Endothelial cell of hepatic sinusoid (primary cell): ENCODE measurements at regions not wholly inside any gene's neighbourhood (a gene's known extent, or its start where the extent isn't known, plus 50 kb on each side); places are given as distances from the start of the nearest gene placed in this dataset.
"Not testable (repeated sequence)": the region's sequence is repeated elsewhere in the genome, so short reads cannot be mapped to it uniquely, and the experiment has no call there.

Experiments used
- in situ Hi-C: cut with HindIII; loops from 2 replicates; pipeline ENCODE4 v1.10.0; 2017; ENCODE audit warnings: low sequenced_read_pairs

DNA sequence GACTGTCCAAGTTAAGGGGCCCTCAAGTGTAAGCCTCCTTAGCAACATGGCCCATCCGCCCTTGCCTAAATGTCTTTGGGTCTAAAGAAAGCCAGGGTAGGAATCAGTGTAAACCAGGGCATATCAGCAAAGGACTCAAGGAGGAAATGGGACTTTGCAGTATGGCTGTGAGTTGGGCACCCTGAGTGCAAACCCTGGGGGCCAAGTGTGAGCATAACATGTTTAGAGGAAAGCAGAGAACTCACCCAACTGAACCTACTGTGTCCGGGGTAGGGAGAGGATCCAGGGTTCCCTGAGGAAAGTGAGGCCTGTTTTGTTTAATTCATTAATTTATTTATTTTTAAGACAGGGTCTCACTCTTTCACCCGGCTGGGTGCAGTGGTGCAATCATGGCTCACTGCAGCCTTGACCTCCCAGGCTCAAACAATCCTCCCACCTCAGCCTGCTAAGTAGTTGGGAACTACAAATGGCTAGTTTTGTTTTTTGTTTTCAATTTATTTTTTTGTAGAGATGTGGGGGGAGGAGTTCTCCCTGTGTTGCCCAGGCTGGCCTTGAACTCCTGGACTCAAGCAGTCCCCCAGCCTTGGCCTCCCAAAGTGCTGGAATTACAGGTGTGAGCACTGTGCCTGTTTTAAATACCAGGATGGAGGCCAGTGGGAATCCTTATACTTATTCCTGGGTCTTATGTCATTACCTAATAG, 51.0 kb upstream of the ACTR3 start:
- in situ Hi-C loops, result no loop called here

GRCh38 chr2:113838277-113838676, 51.6 kb upstream of the ACTR3 start:
- in situ Hi-C loops, result no loop called here

GRCh38 chr2:113834051-113834730, 55.7 kb upstream of the ACTR3 start:
- in situ Hi-C loops, result no loop called here

GRCh38 chr2:113832795-113833290, 57.0 kb upstream of the ACTR3 start:
- in situ Hi-C loops, result no loop called here

DNA sequence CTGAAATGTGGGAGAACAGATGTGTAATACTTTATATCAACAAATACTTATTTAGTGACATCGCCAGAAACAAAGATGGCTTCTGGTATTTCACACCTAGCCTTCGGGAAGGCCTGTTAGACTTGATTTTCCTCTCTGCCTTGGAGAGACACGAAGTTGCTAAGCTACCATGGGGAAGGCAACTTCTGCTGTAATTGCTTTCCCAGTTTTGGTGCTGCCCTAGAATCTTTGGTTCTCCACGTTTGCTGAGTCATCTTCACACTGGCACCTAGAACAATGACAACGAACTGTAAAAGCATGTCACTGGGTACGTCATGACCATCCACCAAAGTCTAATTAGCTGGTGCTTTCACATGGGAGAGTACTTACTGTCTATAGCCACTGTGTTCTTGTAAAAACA, 58.7 kb upstream of the ACTR3 start:
- in situ Hi-C loops, result no loop called here

- in situ Hi-C loops, result no loop called here
These were observed 60.1 kb upstream of the ACTR3 start for GRCh38 chr2:113829761-113830160.

DNA sequence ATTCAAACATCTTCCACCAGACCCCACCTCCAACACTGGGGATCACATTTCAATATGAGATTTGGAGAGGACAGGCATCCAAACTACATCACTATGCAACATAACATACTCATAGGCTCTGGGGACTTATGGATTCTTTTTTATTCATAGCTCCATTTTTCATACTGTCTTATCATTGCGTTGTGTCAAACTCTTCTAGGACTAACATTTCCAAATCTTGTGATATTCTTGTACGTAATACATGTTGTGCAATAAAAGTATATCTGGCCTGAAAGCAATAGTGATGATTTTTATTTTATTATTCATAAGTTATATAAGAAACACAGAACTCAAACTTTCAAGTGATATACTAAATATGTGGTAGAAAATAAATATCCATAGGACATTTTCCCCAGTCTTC, 60.6 kb upstream of the ACTR3 start:
- in situ Hi-C loops, result no loop called here

GRCh38 chr2:113828049-113828742, 61.7 kb upstream of the ACTR3 start:
- in situ Hi-C loops, result no loop called here

GRCh38 chr2:113827426-113827825, 62.5 kb upstream of the ACTR3 start:
- in situ Hi-C loops, result no loop called here

DNA sequence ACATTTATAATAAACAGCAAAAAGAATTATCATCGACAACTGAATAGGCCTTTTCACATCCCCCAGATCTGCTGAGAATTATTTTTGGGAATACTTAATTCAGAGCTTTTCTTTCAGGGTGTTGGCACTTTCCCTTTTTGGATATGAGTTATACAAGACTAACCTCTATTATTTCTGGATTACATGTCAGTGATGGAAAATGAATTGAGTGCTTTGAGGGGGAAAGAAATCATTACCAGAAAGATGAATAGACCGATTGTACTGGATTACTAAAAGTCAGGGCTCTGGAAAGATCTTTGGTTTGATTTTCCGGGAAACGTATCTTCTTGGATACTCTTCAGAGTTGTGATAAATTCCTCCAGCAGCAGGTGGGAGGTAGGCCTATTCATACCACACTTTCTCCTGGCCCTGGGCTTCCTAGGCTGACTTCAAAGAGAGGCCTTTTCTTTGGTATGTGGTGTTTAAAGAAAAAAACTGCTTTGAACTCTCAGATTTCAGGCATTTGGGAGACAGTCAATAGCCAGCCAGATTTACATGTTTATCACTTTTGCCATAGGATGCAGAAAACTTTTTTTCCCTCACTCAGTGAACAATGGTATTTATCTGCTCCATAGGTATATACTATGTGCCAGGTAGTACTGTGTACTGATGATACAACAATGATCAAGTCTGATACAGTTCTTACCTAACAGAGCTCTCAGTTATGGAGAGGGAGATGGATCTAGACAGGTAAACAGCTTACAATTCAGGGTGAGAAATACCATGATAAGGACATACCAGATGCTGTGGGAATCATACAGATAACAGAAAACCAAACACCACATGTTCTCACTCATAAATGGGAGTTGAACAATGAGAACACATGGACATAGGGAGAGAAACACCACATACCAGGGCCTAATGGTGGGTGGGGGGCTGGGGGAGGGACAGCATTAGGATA, 63.3 kb upstream of the ACTR3 start:
- in situ Hi-C loops, result no loop called here

DNA sequence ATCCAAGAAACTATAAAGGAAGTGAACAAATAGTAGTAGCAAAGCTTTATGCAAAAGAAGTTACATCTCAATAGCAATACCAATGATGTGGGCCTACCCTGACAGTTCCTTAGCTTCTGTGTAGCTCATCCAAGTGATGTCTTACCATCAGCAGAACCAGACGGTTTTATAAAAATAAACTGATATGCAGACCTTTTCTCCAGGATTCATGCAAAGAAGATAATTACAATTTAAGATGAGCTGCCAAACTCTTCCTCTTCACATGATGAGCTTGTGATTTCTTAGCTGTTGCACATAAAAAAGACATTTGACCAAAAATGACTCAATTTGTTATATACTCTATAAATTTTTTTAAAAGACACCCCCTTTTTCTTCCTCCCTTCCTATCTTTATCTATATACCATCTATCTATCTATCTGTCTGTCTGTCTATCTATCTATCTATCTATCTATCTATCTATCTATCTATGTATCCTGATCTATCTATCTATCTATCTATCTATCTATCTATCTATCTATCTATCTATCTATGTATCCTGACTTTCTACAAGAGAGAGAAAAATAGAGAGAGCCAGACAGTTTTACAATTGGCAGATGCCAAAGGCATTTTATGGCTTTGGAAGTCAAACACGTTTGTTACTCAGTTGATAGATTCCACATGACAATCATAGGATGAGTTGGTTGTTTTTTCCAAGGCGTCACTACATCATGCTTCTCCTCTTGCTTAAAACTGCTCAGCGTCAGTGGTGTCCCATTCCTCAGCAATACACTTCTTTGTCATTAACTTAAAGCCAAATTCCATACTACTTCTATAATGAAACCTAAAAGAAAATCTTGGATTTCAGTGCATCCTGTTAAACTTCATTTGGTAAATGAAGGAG, 65.9 kb upstream of the ACTR3 start:
- in situ Hi-C loops, result loop anchor here (5.0 kb wide), 1 partner anchor 63 kb away; no protein-coding TSS in a partner anchor

DNA sequence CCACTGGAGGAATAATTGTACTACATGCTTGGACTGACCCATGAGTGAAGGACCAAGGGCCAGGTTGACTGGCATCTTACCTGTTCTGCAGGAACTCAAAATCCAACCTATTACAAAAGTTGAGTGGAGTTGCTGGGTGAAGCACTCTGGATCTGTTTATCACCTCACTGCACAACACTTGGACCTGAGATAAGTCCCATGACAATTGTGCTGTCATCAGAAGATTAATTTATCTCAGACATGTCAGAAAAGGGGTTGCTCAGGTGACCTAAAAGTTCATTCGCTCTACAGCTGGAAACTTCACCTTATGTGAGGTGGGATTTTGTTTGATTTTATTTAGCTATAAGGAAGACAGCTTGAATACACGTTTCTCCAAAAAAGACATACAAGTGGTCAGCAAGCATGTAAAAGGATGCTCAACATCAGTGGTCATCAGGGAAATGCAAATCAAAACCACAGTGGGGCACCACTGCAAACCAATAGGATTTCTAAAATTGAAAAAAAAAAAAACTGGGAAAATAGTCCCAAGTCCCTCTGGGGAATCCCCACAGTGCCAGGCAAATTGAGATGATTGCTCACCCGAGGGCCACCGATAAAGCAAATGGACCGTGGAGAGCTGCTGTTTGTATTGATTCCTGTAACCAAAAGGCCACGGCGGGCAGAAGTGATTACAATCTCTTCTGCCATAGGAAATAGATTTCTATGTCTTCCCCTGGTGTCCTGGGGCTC, 65.8 kb upstream of the SLC35F5 start:
- in situ Hi-C loops, result loop anchor here (5.0 kb wide), 1 partner anchor 65 kb away; no protein-coding TSS in a partner anchor

DNA sequence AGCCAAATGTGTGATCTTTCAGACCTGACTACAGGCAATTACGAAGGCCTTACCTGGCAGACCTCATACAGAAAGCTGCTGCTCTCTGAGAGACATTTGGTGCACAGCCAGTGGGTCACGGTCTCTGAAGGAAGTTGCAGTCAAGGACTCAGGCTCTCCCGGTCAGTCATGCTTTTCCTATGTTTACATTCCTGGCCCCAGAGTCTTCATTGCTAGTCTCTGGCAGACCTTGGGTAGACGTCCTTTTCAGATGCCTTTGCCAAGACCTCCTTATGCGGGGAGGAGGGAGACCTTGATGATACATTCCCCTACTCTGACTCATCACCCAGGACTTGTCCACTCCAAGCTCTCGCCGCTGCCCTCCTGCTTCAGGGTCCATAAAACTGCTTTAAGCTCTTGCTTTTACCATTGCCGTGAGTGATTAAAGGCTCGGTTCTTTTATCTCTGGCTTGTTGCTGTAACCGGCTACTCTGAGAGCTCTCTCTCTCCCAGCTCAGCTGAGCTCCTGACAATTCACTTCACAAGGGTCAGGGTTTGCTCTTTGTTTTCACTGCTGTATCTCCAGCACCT, 62.0 kb upstream of the SLC35F5 start:
- in situ Hi-C loops, result no loop called here

DNA sequence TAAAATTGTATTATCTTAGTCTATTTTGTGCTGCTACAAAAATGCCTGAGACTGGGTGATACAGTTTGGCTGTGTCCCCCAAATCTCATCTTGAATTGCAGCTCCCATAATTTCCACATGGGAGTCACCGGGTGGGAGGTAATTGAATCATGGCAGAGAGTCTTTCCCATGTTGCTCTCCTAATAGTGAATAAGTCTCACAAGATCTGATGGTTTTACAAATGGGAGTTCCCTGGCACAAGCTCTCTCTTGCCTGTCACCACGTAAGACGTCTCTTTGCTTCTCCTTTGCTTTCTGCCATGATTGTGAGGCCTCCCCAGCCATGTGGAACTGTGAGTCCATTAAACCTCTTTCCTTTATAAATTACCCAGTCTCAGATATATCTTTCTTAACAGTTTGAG, 57.0 kb upstream of the SLC35F5 start:
- in situ Hi-C loops, result not testable (repeated sequence)

DNA sequence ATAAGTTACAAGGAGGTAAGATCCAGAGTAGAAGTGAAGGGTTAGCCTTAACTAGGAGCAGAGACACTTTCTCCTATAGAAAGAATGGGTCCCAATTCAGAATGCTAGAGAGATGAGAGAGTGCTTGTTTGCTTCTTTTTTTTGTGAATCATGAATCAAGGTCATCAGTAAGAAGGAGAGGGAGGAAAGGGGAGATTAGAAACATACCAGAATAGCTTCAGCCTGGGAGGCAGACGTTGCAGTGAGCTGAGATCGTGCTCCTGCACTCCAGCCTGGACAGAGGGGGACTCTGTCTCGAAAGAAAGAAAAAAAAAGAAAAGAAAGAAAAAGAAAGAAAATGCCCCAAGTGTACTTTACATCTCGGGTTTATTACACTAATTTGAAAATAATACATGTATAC, 55.8 kb upstream of the SLC35F5 start:
- in situ Hi-C loops, result no loop called here

DNA sequence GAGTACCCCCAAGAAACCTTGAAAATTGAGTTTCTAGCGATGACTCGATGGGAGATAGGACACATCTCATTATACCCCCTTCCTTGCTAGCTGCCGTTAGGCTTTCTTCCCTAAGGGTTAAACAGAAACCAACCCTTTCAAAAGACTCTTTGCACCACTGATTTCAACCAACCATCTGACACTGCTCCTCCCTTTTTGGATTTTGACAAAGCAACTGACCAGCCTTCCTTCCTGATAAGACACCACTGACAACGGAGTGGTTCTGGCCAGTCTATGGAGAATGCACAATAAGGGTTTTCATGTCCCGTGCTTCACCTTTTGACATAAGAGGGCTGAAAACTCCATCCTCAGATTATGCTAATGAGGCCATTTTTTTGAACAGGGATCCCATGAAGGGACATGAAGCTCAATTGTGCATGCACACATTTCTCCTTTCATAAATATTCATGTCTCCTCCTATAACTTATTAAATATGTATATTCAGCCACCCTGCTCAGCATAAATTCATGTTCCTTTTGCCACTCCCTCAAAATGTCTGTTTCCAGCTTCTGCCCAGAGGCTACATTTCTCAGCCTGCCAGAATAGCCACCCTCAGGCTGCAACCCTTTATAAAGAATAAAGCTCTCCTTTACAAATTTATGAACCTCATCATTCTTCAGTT, 52.8 kb upstream of the SLC35F5 start:
- in situ Hi-C loops, result no loop called here

DNA sequence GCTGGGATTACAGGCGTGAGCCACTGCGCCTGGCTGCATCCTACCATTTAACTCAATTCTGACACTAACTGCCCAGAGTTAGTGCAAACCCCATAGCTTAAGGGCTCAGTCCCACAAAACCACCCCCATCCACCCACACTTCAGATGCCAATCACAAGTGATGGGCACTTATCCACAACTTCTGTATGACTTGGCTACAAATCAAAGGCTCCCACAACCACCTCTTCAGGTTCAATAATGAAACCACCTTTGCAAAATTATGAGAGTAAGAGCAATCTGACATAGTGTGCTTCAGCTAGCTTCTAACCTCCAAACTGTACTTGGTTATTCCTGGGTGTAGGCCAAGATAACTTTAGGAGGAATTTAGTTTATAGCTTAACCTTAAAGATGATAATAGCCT, 51.3 kb upstream of the SLC35F5 start:
- in situ Hi-C loops, result no loop called here

- in situ Hi-C loops, result no loop called here
These were observed 49.9 kb upstream of the SLC35F5 start for GRCh38 chr2:113806217-113806913.
